GM19324 (cell line): ENCODE measurements at regions not wholly inside any gene's neighbourhood (a gene's known extent, or its start where the extent isn't known, plus 50 kb on each side); places are given as distances from the start of the nearest gene placed in this dataset.

Source experiments
- ATAC-seq: cut with Tn5 transposase; IDR thresholded peaks from one replicate; pipeline ENCODE4 v1.9.1; 2021; ENCODE audit warnings: mild to moderate bottlenecking, moderate library complexity; ENCODE audit not compliant: unreplicated experiment, low FRiP score

DNA sequence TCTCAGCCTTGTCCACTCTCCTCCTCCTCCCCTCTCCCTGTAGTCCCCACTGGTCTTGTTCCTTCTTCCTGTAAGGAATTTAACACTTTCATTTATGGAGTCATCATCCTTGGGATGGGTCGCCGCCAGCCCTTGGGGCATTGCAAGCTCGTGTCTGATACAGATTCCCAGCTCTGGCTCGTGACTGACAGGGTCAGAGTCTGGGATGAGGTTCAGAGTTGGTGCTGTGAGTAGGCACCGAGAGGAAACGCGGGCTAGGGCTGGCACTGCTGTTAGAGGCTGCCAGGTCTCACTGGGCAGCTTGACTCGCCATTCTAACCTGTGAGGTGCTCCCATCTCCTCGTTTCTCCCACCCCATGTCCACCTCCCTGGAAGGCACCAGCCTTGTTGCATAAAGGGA lies 407.0 kb downstream of the SOX9 start:
- ATAC-seq, result no peak

DNA sequence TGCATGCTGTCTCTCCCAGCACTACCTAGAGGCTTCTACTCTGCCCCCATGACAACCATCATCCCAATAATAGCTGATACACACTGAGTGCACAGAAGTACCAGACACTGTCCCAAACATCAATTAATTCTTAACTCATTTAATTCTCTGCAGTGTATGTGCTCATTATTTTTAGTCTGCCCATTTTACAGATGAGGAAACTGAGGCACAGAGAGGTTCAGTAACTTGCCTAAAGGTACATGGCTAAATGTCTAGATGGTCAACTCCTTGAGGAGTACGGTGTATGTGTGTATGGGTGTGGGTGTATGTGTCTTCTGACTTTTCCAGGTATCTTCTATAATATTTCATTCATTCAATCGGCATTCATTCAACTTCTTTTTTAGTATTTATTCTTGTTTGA lies 407.9 kb downstream of the SOX9 start:
- ATAC-seq, result no peak

DNA sequence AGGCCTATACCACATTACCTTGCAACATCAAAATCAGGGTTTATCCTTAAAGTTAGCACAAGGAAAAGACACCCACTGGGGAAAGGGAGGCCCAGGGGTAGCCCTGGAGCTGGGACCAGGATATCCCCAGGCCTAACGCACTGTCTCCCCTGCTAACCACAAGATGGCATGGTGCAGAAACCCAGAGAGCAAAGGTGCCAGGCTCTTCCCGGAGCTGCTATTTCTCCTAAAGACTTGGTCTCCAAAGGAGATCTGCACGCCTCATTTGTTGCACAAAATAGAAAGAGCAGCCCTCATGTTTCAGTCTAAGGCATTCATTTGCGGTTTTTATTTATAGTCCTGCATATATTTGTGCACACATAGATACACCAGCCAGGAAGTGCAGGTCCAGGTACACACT lies 408.6 kb downstream of the SOX9 start:
- no peak for ATAC-seq

DNA sequence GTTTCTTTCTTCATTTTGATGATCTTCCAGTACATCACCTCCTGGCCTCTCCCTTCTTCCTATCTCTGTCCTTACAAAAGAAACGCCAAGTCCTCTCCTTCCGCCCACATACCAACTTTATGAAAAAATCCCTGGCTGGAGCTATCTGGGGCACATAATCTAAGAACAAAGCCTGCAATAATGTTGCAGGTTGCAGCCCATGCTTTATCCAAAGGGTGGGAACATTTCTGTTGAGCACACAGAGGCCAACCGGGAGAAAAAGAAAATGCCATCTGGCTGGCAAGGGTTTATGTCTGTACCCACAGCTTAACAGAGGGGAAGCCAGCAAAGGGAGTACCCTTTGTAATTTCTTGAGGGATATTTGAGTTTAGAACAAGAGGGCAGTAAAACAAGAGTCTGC lies 409.6 kb downstream of the SOX9 start:
- no peak for ATAC-seq

DNA sequence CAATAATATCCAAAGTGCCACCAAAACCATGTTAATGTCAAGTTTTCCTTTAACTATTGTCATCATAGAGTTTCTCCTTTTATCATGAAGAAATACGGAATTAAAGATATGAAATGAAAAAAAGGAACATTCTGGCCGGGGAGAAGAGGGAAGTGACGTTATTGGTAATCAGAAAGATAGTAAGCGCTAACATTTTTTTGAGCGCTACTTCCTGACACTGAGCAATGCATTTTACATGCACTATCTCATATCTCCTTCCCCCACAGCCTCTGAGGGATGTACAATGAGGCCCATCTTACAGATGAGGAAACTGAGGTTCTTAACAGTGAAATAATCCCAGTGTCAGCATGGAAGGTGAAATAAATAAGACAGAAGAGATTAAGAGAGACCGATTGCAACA lies 410.9 kb downstream of the SOX9 start:
- ATAC-seq, result no peak

DNA sequence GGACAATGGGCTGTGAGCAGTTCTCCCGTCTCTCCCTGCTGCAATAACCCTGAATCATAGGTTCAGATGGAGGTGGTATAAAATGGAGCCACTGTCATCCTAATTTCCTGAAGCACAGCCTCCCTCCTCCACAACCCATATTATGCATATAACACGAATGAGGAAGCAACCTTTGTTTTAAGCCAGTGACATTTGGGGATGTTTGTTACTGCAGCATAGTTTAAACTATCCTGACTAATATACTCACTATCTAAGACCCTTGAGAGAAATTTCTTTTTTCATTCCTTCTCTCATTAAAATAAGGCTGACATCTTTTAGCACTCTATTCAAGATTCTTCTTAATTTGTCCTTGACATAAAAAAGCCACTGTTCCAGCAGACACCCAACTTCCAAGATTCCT lies 413.4 kb downstream of the SOX9 start:
- ATAC-seq, result no peak

DNA sequence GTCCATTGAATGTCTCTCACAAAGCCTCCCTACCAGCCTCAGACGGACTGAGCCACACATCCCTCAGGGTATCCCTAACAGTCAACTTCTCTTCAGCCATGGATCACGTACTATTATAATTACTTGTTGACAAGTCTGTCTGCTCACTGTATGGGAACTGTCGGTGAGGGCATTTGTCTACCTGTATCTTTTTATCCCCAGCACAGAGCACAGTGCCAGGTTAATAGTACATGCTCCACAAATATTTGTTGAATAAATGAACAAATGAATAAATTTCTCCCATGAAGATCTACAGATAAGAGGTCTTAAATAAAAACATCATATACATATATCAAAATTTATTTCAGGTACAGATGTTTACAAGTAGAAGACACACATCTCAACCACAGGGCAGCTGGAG lies 414.0 kb downstream of the SOX9 start:
- no peak for ATAC-seq

DNA sequence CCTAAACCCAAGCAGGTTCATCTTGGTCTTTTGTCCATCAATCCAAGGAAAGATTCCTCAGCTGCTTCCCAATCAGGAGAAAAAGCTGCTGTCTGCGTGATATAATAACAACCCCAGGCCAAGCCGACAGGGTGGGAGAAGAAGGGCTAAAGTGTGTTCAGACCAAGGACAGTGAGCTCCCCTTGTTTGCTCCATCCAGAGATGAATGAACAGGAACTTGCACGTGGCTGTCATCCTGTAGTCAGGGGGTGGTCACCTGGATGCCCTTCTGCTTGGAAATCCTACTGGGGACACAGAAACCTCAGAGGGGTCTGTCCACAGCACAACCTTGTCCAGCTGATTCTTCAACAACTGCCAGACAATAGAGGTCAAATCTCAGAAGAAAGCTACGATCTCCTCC lies 414.5 kb downstream of the SOX9 start:
- no peak for ATAC-seq

DNA sequence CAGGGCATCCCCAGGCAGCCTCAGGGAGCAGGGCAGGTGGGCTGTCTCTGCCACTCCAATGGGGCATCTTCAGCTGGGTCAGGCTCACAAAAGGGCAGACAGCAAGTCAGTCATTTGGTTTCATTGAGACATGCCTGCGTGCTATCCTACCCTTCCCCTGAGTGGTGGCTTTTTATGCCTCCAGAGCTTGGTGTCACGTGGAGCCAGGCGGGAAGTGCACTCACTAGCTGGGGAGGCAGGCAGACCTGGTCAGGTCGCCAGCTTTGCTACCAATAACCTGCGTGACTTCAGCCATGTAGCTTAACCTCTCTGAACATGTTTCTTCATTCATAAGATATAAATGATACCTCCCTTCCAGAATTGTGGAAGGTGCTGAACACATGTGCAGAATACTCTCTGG lies 415.0 kb downstream of the SOX9 start:
- no peak for ATAC-seq

DNA sequence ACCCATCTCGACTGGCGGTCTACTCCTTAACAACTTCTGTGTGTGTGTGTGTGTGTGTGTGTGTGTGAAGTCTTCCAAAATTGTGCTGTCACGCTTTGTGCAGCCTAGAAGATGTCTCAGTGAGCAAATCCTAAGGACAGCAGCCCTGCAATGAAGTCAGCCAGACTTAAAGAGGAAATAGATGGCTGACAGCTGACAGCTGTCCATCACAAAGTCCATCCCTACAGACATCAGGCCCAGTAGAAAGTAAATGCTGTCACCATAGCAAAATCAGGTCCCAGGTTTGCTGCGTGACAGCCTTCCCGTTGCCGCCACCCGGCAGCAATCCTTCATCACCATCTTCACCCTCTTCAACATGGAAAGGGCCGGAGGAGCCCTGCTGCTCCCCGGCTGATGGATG lies 416.0 kb downstream of the SOX9 start:
- no peak for ATAC-seq

DNA sequence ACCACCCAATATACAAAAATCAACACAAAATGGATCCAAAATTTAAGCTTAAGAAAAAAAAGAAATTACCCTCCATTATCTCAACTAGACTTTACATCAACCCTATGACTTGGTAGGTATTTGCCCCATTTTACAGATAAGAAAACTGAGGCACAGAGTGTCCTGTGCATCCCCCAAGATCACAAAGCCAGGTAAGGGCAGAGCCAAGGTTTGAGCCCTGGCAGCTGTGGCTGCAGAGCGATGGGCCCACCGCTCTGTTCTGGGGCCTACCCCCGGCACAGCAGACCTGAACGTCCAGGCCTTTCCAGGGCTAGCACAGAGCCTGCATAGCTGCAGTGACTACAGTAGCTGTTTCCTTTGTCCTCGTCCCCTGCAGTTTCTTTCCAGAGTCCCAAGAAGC lies 417.6 kb downstream of the SOX9 start:
- ATAC-seq, result no peak

DNA sequence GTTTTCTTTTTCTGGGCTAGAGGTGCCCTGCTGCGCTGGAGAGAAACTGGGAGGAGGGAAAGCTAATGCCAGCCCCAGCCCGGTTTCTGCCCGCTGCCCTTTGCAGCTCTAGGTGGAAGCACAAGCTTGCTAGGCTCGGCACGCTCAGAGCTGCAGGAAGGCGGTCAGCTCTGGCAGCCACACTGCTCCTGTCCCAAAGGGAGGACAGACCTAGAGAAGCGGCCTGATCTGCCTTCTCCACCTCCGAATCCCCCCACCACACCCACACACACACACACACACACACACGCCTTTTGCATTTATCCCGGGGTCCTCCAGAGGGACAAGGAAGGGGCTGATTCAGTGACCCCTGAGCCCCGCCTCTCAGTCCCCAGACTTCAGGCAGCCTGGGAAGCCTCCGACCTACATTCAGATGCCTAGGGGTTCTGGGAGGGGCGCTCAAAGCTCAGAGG lies 418.1 kb downstream of the SOX9 start:
- no peak for ATAC-seq

DNA sequence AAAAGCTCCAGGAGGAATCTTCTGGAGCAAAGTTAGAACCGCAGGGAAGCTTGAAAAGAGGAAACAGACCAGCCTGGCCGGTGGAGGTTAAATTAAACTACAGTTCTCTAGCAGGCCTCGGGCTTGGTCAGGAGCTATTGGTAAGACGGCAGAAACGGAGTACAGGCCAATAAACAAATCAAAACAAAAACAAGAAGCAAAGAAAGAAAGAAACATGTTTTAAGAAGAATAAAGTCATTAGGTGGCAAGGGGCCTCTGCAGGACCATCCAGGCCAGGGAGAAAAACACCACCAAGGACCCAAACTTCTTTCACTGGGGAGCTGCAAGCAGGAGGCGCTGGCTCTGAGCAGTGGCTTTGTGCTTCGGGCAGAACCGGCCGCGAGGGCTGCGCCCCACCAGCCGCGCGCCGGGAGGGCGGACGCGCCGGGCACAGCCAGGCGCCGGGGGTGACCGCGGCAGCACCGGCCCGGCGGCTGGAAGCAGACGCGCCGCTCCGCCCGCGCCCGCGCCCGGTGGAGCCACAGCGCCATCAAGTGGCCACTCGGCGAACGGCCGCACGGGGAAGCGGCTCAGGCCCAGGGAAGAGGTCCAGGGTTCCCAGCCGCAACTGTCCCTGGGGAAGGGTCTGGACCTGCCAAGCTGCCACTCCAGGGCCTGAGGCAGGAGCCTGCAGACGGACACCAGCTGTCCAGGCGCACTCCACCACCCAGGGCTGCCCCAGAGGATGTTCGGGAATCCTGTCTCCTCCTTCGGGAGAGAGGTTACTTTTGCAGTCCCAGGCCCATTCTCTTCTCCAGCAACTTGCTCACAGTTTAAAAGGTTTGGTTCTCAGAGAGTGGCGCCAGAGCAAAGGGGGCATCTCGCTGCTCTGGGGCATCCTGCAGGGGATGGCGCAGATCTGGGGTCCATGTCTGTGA lies 419.4 kb downstream of the SOX9 start:
- ATAC-seq, result peak; percentile 90

DNA sequence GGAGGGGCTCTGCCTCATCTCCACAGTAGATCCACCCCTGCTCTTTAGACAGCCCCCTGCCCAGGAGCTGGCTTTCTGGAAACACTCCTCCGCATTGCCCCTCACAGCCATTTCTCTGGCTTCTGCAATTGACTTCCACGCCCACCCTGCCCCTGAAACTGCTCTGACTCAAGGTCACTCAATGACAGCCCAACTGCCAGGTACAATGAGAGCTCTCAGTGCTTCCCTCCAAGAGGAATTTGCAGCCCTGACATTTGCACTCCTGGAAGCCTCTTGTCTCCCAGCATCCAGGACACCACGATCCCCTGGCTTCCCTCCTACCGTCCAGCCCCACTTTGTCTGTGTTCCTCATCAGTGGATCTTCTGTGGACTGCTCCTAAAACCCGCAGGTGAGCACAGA lies 421.5 kb downstream of the SOX9 start:
- ATAC-seq, result no peak

DNA sequence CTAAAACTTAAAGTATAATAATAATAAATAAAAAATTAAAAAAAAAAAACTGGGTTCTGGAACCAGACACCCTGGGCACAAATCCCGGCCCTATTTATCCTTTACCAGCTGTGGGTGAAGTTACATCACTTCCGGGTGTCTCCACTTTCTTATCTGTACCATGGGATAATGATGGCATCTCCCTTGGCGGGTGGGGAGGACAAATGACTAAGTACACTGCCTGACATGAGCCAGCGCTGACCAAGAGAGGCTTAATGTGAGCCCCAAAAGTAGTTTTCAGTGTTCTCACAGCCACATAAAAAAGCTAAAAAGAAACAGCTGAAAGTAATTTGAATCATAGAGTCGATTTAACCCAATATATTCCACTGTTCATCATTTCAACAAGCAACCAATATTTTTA lies 424.9 kb downstream of the SOX9 start:
- ATAC-seq, result no peak

DNA sequence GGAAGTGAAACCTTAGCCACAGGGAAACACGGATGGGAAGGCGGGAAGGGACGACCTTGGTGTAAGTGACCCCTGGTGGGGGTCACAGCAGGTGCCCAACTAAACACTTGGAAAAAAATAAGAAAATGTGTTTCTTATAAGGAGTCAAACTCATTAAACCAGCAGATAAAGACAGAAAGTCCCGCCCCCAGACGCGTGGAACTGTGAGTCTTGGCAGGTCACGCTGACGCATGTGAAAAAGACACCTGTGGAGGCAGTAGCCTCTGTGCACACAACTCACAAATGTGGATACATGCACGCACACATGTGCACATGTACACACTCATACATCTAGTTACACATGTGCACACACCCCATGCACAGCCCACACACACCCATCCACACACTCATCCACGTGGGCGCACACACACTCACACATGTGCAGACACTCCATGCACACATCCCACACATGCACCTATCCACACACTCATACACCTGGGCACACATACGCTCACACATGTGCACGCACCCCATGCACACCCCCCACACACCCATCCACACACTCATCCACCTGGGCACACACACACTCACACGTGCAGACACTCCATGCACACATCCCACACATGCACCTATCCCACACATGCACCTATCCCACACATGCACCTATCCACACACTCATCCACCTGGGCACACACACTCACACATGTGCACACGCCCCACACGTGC lies 432.4 kb downstream of the SOX9 start:
- ATAC-seq, result no peak

DNA sequence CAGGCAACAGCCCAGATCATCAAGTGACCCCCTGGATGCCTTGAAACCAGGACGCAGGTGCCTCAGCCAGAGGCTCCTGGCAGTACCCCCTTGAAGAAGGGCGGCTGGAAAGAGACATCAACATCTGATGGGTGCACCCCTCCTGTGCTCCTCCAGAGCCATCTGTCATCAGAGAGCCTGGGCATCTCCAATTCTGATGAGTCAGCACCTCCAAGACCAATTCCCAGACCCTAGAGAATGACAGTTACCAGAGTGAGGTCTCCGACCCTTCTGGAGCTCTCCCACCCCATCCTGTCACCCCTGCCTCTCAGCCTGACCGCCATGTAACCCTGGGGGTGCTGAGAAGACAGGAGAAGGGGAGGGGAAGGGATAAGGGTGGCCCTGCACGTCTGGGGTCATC lies 433.7 kb downstream of the SOX9 start:
- ATAC-seq, result no peak

DNA sequence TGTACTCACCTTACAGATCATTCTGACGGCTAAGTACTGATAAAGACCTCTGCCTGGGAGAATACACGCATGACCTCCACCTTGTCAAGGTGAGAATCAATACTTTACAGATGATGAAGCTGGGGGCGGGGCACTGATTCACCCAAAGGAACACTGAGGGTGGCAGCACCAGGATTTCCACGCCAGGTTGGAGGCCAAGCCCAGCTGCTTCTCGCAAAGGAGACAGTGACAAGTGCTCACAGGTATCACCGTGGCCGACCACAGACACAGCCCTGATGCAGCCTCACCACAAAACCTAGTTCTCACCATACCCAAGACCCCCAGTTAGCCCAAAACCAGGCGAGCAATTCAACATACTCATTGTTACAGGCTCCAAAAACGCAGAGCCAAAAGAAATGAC lies 434.2 kb downstream of the SOX9 start:
- no peak for ATAC-seq

DNA sequence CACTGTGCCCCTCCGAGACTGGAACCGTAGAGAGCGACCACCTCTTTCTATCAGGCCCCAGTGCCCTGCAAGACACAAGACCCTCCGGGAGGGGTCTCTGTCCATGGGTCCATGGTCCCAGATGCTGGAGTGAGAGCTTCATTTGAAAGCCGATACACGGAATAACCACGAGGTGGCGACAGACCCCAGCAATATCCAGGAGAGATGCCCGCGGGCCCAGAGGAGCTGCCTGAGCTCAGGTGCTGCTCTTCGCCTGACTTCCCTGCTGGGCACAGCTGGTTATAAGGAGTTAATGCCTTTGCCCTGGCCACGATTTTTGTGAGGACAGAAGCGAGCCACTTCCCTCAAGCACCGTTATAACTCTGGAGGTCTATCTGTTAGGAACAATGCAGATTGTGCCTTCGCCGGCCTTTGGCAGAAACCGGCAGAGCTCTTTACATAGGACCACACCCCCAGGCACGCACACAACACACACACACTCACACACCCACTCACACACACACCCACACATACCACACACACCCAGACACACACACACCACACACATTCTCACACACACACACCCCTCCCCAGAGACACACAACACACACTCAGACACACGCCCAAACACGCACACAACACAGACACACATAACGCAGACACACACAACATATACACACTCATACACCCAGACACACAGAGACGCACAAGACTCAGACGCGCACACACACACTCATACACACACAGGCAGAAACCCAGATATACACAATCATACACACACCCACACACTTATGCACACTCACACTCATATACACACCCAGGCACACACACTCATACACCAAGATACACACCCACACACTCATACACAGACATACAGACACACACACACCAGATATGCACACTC lies 436.4 kb downstream of the SOX9 start:
- no peak for ATAC-seq

DNA sequence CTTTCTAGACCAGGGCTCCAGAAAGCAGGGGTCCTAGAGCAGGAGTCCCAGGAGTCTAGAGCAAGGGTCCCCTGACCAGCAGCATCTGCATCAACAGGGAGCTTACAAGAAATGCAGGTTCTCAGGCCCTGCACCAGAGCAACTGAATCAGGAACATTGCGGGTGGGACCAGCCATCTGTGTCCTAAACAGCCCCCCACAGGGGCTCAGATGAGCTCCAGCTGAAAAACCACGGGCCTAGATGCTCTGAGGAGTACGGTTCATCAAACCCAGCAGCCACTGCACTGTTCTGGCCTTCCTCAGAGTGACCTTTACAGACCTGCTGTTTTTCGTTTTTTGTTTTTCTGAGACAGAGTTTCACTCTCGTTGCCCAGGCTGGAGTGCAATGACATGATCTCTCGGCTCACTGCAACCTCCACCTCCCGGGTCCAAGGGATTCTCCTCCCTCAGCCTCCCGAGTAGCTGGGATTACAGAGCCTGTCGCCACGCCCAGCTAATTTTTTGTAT lies 438.2 kb downstream of the SOX9 start:
- ATAC-seq, result no peak
